Fibroblast of the aortic adventitia (primary cell): ENCODE measurements at regions not wholly inside any gene's neighbourhood (a gene's known extent, or its start where the extent isn't known, plus 50 kb on each side); places are given as distances from the start of the nearest gene placed in this dataset.

Experiments used
- DNase-seq: peaks from one replicate; pipeline ENCODE4 v3.0.0-alpha.2; 2010; ENCODE audit warnings: low read depth
- H3K4me3 ChIP-seq: 2 replicates; pipeline ENCODE4 v1.5.1; 2011; ENCODE audit warnings: low read depth, mild to moderate bottlenecking, control low read depth, low read length, moderate library complexity
- CTCF ChIP-seq: IDR thresholded peaks from 2 replicates; pipeline ENCODE4 v1.5.1; 2011; ENCODE audit warnings: mild to moderate bottlenecking, low read length, control low read depth, inconsistent platforms; ENCODE audit not compliant: insufficient read depth

GRCh38 chr18:38473535-38473934 lies 907.9 kb upstream of the CELF4 start:
- H3K4me3 ChIP-seq: no peak overlapping the region
- no peak for DNase-seq
- TF ChIP-seq CTCF: no peak

- DNase-seq: no peak
- H3K4me3 ChIP-seq: no peak overlapping the region
- no peak for TF ChIP-seq CTCF
Observed at GRCh38 chr18:38470421-38470820, 904.8 kb upstream of the CELF4 start.

GRCh38 chr18:38466426-38466825 lies 900.8 kb upstream of the CELF4 start:
- no peak for DNase-seq
- H3K4me3 ChIP-seq: no peak overlapping the region
- no peak for TF ChIP-seq CTCF

- H3K4me3 ChIP-seq: no peak overlapping the region
Observed at GRCh38 chr18:38464024-38464423, 898.4 kb upstream of the CELF4 start.

GRCh38 chr18:38460657-38461056 lies 895.1 kb upstream of the CELF4 start:
- H3K4me3 ChIP-seq: no peak overlapping the region
- no peak for TF ChIP-seq CTCF
- DNase-seq: no peak

More at GRCh38 chr18:38464024-38464423, 898.4 kb upstream of the CELF4 start:
- DNase-seq: no peak
- no peak for TF ChIP-seq CTCF

GRCh38 chr18:38459131-38459994 lies 893.8 kb upstream of the CELF4 start:
- no peak overlapping the region for H3K4me3 ChIP-seq
- DNase-seq: no peak
- no peak for TF ChIP-seq CTCF
